Stimulated activated naive CD8-positive, alpha-beta T cell treated with anti-CD3 and anti-CD28 coated beads, Interleukin-15, amount 100 ng/mL, for 72 hours (primary cell): ENCODE measurements at regions not wholly inside any gene's neighbourhood (a gene's known extent, or its start where the extent isn't known, plus 50 kb on each side); places are given as distances from the start of the nearest gene placed in this dataset.
"Not testable (repeated sequence)": the region's sequence is repeated elsewhere in the genome, so short reads cannot be mapped to it uniquely, and the experiment has no call there.

ENCODE experiments used
- ATAC-seq: fragments of 150-1000 bp; cut with Tn5 transposase; 2 replicates; pipeline ENCODE4 v1.10.0; 2021; ENCODE audit warnings: mild to moderate bottlenecking, moderate library complexity
- DNase-seq, 2 donors: peaks; one replicate each; pipeline ENCODE4 v3.0.0; 2021 to 2022
- H3K27ac Mint-ChIP-seq, 2 donors: one replicate each; pipeline ENCODE4 v1.8.0; 2022; ENCODE audit warnings: mild to moderate bottlenecking in 2 of 2, mixed read lengths in 2 of 2, moderate library complexity in 2 of 2
- H3K27me3 Mint-ChIP-seq: one replicate; pipeline ENCODE4 v1.8.0; 2022; ENCODE audit warnings: mixed read lengths
- H3K4me1 Mint-ChIP-seq: one replicate; pipeline ENCODE4 v1.8.0; 2022; ENCODE audit warnings: mild to moderate bottlenecking, mixed read lengths
- H3K4me3 Mint-ChIP-seq, 2 donors: one replicate each; pipeline ENCODE4 v1.8.0; 2022; ENCODE audit warnings: mild to moderate bottlenecking in 2 of 2, mixed read lengths in 2 of 2, moderate library complexity in 1 of 2
- H3K9me3 Mint-ChIP-seq, 2 donors: one replicate each; pipeline ENCODE4 v1.8.0; 2022; ENCODE audit warnings: mixed read lengths in 2 of 2

DNA sequence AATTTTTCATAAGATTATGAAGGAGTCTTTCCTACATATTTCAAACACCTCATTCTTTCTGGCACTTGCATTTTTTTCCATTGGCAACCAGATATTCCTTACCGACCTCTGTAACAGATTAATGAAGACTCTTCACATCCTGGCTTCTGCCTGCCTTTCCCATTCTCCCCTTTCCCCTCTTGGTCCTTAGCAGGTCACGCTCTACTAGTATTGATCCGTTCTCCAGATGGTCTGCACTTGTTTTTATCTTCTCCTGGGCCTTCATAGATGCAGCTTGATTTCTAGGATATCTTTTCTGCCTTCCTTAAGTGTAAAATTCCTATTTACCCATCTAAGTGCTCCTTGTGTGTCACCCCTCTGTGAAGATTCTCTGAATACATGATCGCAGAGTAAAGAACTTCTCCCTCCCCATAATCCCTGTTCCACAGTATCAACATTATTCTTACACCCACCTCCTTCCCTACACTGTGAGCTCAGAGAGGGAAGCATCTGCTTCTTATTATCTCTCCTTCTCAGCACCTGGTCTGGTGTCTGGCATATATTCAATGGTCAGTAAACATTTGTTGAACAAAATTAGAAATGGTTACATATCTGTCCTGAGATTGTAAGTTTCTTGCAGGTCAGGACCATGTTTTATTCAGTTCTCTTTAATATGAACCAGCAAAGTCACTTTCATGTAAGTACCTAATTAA, 654.2 kb downstream of the REEP3 start:
- Mint-ChIP-seq H3K27ac (peak overlapping the region in 1 of 2 donors; percentile 29), H3K27me3 (no peaks in the 10 kb centered on the region)
- no peak for ATAC-seq

GRCh38 chr10:64182671-64183070, 661.5 kb downstream of the REEP3 start:
- Mint-ChIP-seq H3K9me3 (peaks cover 0 to 5% of the 10 kb centered on the region in 2 donors), H3K27ac (no peak overlapping the region), H3K4me3 (no peak overlapping the region), H3K4me1 (no peaks in the 10 kb centered on the region), H3K27me3 (no peaks in the 10 kb centered on the region)
- DNase-seq (no peak), ATAC-seq (no peak)

More for the DNA sequence above, 654.2 kb downstream of the REEP3 start:
- Mint-ChIP-seq H3K4me1 (no peaks in the 10 kb centered on the region), H3K9me3 (peaks cover 0 to under 1% of the 10 kb centered on the region in 2 donors), H3K4me3 (no peak overlapping the region)
- DNase-seq = no peak

DNA sequence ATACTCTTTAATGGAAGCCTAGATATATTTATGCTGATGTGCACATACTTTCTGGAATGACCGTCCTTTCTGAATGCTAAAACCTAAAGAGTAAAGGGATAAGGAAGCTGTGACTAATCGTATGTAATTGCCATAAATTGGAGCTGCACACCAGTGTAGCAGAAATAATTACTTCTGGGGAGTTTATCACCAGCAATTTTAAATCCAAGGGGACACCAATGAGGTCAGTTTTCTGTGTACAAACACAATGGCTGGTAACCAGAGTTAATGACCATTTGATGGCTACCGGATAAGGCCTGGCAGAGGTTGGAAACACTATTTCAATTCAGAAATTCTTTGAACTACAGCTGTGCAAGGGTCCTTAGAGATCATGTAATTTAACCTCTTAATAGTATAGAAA, 670.1 kb downstream of the REEP3 start:
- Mint-ChIP-seq H3K4me1 (no peaks in the 10 kb centered on the region), H3K4me3 (no peak overlapping the region), H3K27ac (no peak overlapping the region), H3K27me3 (no peaks in the 10 kb centered on the region), H3K9me3 (peaks cover 0 to 5% of the 10 kb centered on the region in 2 donors)
- no peak for DNase-seq
- no peak for ATAC-seq

DNA sequence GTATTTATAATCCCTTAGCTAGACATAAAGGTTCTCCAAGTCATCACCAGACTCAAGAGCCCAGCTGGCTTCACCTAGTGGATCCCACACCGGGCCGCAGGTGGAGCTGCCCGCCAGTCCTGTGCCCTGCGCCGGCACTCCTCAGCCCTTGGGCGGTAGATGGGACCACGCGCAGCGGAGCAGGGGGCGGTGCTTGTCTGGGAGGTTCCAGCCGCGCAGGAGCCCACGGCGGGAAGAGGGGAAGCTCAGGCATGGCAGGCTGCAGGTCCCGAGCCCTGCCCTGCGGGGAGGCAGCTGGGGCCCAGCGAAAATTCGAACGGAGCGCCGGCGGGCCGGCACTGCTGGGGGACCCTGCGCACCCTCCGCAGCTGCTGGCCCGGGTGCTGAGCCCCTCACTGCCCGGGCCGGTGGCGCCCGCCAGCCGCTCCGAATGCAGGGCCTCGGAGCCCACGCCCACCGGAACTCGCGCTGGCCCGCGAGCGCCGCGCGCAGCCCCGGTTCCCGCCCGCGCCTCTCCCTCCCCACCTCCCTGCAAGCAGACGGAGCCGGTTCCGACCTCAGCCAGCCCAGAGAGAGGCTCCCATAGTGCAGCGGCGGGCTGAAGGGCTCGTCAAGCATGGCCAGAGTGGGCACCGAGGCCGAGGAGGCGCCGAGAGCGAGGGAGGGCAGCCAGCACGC, 675.6 kb downstream of the REEP3 start:
- Mint-ChIP-seq H3K27ac (no peak overlapping the region), H3K27me3 (no peaks in the 10 kb centered on the region), H3K4me1 (no peaks in the 10 kb centered on the region), H3K9me3 (peaks cover 4 to 6% of the 10 kb centered on the region in 2 donors), H3K4me3 (no peak overlapping the region)
- ATAC-seq (peak; percentile 52), DNase-seq (no peak)

GRCh38 chr10:64201936-64202335, 680.7 kb downstream of the REEP3 start:
- ATAC-seq (no peak), DNase-seq (no peak)
- no peak overlapping the region for H3K4me3 Mint-ChIP-seq
- no peaks in the 10 kb centered on the region for H3K27me3 Mint-ChIP-seq
- peaks cover 6 to 13% of the 10 kb centered on the region in 2 donors for H3K9me3 Mint-ChIP-seq
- no peaks in the 10 kb centered on the region for H3K4me1 Mint-ChIP-seq
- no peak overlapping the region for H3K27ac Mint-ChIP-seq

DNA sequence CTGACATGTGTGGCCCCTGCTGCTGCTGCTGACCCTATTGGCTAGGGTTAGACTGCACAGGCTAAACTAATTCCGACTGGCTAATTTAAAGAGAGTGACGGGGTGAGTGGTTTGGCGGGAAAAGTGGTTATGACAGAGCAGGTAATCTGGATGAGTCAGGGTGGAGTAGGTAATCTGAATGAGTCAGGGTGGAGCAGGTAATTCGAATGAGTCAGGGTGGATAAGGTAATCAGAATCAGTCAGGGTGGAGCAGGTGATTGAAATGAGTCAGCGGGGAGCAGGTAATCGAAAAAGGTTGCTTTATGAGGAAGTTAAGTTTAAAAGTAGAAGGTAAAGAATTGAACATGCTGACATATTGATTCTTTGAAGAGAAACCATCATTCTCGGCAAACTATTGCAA, 683.3 kb downstream of the REEP3 start:
- DNase-seq, H3K27me3 Mint-ChIP-seq, H3K4me3 Mint-ChIP-seq, H3K4me1 Mint-ChIP-seq, ATAC-seq, H3K27ac Mint-ChIP-seq: not testable (repeated sequence)
- H3K9me3 Mint-ChIP-seq = peaks cover 0 to 11% of the 10 kb centered on the region in 2 donors

- no peak for ATAC-seq
Observed at GRCh38 chr10:64206409-64206808, 685.2 kb downstream of the REEP3 start.

DNA sequence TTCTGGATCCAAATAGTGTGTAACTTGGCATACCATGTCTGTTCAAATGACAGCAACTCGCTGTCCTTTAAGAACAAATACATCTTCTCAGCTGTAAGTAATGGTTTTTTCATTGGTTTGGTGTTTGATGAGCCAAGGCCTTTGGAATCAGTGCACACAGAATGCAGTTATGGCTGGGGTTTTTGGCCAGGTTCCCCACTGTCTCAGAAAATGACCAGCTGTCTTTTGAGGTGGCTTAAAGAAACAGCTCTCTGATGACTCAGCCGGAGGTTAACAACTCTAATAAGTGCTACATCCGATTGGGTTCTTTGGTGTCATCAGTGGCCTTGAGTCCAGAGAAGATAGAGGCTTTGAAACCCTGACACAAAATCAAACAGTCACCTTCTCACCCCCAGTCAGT, 688.4 kb downstream of the REEP3 start:
- ATAC-seq = no peak
- Mint-ChIP-seq H3K9me3 (peaks cover 0 to 8% of the 10 kb centered on the region in 2 donors), H3K27me3 (no peaks in the 10 kb centered on the region), H3K27ac (no peak overlapping the region), H3K4me1 (no peaks in the 10 kb centered on the region), H3K4me3 (no peak overlapping the region)
- DNase-seq = no peak

More at GRCh38 chr10:64206409-64206808, 685.2 kb downstream of the REEP3 start:
- no peak for DNase-seq
- H3K27me3 Mint-ChIP-seq = no peaks in the 10 kb centered on the region
- no peak overlapping the region for H3K27ac Mint-ChIP-seq
- no peak overlapping the region for H3K4me3 Mint-ChIP-seq
- peaks cover 0 to 11% of the 10 kb centered on the region in 2 donors for H3K9me3 Mint-ChIP-seq
- H3K4me1 Mint-ChIP-seq = no peaks in the 10 kb centered on the region

DNA sequence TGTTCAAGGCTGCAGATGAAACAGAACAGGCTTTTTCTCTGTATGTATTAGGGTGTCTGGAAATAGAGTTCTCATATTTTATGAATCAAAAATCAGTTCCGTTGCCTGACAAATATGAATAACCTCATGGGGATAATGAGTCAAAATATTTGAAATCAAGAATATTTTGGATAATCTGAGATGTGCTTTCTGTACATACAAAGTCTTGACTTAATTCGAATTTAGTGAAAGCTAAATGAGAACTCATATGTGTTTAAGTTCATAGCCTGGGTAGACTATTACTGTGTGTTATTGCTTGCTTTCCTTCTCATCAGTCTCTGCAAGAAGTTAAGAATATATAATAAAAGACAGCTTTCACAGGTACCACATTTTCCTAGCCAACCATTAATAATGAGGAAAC, 689.0 kb downstream of the REEP3 start:
- ATAC-seq (no peak), DNase-seq (no peak)
- Mint-ChIP-seq H3K27ac (no peak overlapping the region), H3K27me3 (no peaks in the 10 kb centered on the region), H3K4me1 (no peaks in the 10 kb centered on the region), H3K9me3 (peaks cover 0 to 6% of the 10 kb centered on the region in 2 donors), H3K4me3 (no peak overlapping the region)

GRCh38 chr10:64211466-64211865, 690.3 kb downstream of the REEP3 start:
- Mint-ChIP-seq H3K27ac (no peak overlapping the region), H3K9me3 (peaks cover 0 to 6% of the 10 kb centered on the region in 2 donors), H3K4me3 (no peak overlapping the region), H3K4me1 (no peaks in the 10 kb centered on the region), H3K27me3 (no peaks in the 10 kb centered on the region)
- DNase-seq (no peak), ATAC-seq (no peak)

- peaks cover 3 to 9% of the 10 kb centered on the region in 2 donors for H3K9me3 Mint-ChIP-seq
Observed at GRCh38 chr10:64215088-64215487, 693.9 kb downstream of the REEP3 start.

DNA sequence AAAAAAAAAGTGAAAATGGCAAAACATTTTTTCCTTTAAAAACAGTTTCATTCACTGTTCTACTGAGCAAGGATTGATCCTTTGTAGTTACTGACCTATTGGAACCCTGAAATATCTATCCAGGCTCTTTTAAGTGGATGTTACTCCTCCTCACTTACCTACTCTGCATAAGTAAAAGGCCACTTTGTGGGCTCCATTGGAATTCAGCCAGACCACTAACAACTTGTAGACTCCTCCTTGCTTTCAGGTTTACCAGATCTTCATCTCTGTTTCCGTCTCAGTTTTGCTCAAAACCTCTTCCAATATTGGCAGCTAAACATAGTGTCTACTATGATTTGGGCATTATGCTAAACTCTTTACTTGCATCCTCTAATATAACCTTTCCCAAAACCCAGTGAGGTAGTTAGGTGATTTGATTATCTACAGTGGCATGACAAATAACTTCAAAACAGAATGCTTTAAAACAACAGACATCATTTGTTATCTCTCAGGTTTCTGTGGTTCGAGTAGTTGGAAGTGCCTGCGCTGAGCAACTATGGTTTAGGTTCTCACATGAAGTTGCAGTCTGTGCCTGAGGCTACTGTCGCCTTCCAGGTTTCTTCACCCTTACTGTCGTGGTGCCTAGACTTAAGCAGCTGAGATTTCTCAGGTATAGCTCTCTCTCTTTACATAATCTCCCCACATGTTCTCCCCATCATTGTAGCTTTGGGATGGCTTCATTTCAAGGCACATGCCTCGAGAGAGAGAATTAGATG, 698.2 kb downstream of the REEP3 start:
- no peaks in the 10 kb centered on the region for H3K27me3 Mint-ChIP-seq
- H3K9me3 Mint-ChIP-seq = peaks cover 9 to 25% of the 10 kb centered on the region in 2 donors
- ATAC-seq = no peak
- H3K27ac Mint-ChIP-seq = no peak overlapping the region
- no peaks in the 10 kb centered on the region for H3K4me1 Mint-ChIP-seq
- no peak overlapping the region for H3K4me3 Mint-ChIP-seq
- DNase-seq = no peak

More at GRCh38 chr10:64215088-64215487, 693.9 kb downstream of the REEP3 start:
- DNase-seq (no peak), ATAC-seq (no peak)
- H3K27me3 Mint-ChIP-seq = no peaks in the 10 kb centered on the region
- no peak overlapping the region for H3K27ac Mint-ChIP-seq
- no peak overlapping the region for H3K4me3 Mint-ChIP-seq
- H3K4me1 Mint-ChIP-seq = no peaks in the 10 kb centered on the region

- Mint-ChIP-seq H3K27me3 (no peaks in the 10 kb centered on the region), H3K9me3 (peaks cover 0 to 6% of the 10 kb centered on the region in 2 donors), H3K4me3 (no peak overlapping the region), H3K4me1 (no peaks in the 10 kb centered on the region), H3K27ac (no peak overlapping the region)
- no peak for DNase-seq
- ATAC-seq = no peak
Observed at GRCh38 chr10:64234489-64234888, 713.3 kb downstream of the REEP3 start.

DNA sequence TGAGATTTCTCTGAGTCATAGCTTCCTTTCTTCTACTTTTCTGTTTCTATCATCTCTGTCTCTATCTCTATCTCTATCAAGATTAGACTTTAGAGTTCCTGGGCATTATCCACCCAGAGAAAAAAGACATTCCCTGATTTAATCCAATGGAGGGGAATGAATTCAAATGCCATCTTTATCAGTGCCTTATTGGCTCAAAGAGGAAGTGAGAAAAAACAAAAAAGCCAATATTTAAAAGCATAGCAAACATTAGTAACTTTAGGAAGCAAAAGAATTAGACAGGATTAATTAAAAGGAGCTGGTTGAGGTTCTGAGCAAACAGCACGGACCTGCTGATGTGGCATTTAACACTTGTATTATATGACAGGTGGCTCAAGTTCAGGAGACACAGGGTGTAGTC, 736.5 kb downstream of the REEP3 start:
- no peak for ATAC-seq
- Mint-ChIP-seq H3K27ac (no peak overlapping the region), H3K27me3 (no peaks in the 10 kb centered on the region), H3K4me1 (no peaks in the 10 kb centered on the region), H3K9me3 (no peaks in the 10 kb centered on the region), H3K4me3 (no peak overlapping the region)
- no peak for DNase-seq

DNA sequence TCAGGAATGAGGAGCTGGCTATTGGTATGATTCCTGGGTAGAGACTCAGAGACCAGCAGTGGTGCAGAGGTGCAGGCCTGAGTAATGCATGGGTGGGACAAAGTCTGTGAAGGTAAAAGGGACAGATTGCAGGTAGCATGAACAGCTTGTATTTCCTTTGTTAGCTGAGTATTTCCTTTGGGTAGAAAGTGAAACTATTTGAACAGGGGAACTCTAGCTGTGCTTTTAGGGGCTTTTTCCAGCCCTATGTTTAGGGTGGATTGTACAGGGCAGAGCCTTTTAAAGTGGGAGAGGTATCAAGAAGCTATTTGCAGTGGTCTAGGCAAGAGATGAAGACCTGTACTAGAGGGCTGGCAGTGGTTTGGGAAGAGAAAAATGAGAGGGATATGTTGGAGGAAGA, 739.9 kb downstream of the REEP3 start:
- ATAC-seq (no peak), DNase-seq (no peak)
- no peaks in the 10 kb centered on the region for H3K27me3 Mint-ChIP-seq
- no peak overlapping the region for H3K27ac Mint-ChIP-seq
- no peaks in the 10 kb centered on the region for H3K9me3 Mint-ChIP-seq
- H3K4me3 Mint-ChIP-seq = no peak overlapping the region
- H3K4me1 Mint-ChIP-seq = no peaks in the 10 kb centered on the region

DNA sequence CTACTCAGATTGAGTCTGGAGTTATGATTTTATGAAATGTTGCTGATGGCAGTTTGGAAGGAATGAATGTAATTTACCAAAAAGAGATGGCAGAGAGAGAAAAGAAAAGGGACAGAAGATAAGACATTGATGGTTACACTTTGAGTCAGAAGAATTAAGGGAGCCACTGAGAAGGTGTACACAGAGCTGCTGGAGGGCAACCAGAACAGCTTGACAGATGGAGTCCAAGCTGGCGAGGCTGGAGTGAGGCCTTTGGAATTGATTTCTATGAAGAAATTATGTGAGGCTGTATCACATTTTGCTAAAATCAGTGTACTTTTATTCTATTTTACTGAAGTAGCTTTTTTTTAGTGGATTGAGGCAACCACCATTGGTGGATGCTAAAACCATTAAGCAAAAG, 740.5 kb downstream of the REEP3 start:
- Mint-ChIP-seq H3K27me3 (no peaks in the 10 kb centered on the region), H3K4me1 (no peaks in the 10 kb centered on the region), H3K9me3 (no peaks in the 10 kb centered on the region), H3K4me3 (no peak overlapping the region), H3K27ac (no peak overlapping the region)
- no peak for ATAC-seq
- DNase-seq = no peak
